Activated CD4-positive, alpha-beta T cell treated with anti-CD3 and anti-CD28 coated beads, Interleukin-2, Interleukin-4, amounts not matched to agents 100 ng/mL and 50 ng/mL, durations not matched to agents 16 hours and 8 hours (primary cell): ENCODE measurements at regions not wholly inside any gene's neighbourhood (a gene's known extent, or its start where the extent isn't known, plus 50 kb on each side); places are given as distances from the start of the nearest gene placed in this dataset.
"Not testable (repeated sequence)": the region's sequence is repeated elsewhere in the genome, so short reads cannot be mapped to it uniquely, and the experiment has no call there.

Source experiments
- DNase-seq: peaks from one replicate; pipeline ENCODE4 v3.0.0-alpha.2; 2020; ENCODE audit warnings: low spot score

- no peak for DNase-seq
Observed at GRCh38 chr9:107793541-107793940, 304.0 kb upstream of the KLF4 start.

DNA sequence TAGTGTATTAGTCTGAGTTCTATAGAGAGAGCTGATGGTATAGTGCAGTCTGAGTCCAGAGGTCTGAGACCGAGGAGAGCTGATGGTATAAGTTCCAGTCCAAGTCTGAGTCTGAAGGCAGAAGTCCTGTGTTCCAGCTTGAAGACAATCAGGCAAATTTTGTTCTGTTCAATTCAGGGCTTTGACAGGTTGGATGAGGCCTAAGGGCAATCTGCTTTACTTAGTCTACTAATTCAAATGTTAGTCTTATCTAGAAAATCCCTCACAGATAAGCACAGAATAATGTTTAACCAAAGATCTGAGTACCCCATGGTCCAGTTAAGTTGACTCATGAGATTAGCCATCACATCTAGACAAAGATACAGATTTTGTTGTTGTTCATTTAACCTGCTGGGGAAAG lies 303.0 kb upstream of the KLF4 start:
- no peak for DNase-seq

DNA sequence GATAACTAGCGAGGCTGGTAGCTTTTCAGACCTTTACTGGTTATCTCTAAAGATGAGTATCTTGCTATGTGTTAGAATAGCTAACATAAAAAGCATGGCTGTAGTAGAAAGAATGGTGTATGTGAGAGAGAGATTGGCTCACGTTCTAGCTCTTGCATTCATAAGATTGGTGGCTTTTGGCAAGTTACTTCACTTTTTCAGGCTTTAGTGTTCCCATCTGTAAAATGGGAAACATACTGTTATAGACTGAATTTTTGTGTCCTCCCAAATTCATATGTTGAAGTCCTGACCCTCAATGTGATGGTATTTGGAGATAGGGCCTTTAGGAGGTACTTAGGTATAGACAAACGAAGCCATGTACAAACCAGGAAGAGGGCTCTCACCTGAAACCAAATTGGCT lies 302.4 kb upstream of the KLF4 start:
- DNase-seq = no peak

DNA sequence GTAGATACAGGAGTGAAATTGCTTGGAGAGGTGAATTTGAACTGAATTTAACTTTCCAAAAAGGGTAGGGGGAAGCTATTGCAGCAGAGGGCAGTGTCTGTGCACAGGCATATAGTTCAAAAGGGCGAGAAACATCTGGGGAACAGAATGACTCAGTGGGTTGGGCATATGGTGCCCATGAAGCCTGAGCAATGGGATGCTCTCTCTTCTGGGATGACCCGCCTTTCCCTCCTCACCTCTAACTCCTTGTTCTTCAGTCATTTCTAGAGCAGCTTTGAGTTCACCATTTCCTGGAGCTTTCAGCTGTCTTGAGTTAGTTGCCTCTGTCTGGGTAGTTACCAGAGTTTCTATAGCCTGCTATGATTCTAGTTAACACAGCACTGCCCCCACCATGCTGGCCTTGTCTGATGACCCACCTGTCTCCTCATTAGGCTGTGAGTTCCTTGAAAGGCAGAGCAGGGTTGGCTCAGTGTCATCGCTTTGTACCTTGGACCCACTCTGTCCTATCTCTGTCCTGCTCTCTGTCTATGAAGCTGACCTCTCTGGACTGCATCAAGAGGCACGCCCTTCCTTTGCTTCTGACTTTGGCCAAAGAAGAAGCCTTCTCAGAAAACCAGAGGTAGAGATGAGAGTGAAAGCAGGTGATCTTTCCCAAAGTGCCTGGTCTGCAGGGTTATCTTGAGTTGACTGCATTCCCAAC lies 299.6 kb upstream of the KLF4 start:
- DNase-seq = no peak

- no peak for DNase-seq
Observed at GRCh38 chr9:107786561-107786960, 297.0 kb upstream of the KLF4 start.

DNA sequence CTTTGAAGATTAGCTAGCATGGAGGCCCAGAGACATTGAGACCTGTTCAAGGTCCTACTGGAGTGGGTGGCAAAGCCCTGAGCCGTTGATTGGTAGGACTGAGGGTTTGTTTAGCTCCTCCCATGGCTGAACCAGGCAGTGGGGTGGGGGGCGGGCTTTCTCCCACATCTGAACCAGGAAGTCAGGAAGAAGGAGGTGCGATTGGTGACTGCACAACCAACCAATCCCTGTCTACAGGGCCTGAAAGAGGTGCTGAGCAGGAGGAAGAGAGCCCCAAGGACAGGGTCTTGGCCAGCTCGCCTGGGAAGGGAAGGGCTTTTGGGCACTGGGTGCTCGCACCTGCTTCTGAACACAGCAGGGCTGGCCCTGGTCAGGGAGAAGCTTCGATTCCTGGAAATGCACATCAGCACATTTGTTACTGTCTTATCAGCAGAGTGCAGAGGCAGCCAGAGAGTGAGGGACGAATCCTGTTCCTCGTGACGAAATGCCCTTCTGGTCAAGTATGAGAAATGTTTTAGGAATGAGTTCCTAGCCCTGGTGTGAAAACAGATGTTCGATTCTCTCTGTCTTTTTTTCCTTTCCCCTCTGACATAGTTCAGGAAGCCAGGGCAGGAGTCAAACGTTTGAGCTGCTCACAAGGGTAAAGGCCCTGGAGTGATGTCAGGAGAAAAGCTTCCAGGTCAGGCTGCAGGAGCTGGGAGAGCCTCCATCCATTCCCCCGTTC lies 294.8 kb upstream of the KLF4 start:
- no peak for DNase-seq

GRCh38 chr9:107782789-107783188 lies 293.2 kb upstream of the KLF4 start:
- no peak for DNase-seq

GRCh38 chr9:107782381-107782780 lies 292.8 kb upstream of the KLF4 start:
- DNase-seq = no peak

DNA sequence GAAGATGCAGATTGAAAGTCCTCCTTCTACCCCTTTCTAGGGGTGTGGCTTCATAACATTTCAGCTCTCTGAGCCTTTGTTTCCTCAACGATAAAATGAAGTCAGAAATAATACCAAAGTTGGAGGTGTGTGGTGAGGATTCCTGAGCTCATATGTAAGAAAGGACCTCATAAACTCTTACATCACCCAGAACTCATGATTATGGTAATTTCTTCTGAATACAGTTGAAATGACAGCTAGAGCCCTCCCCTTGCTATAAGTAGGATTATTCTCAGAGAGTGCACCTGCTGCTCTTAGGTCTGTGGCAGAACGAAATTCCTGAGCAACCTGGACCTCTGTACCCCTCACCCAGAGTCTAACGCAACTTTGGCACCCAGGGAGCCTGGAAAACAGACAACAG lies 291.4 kb upstream of the KLF4 start:
- no peak for DNase-seq

DNA sequence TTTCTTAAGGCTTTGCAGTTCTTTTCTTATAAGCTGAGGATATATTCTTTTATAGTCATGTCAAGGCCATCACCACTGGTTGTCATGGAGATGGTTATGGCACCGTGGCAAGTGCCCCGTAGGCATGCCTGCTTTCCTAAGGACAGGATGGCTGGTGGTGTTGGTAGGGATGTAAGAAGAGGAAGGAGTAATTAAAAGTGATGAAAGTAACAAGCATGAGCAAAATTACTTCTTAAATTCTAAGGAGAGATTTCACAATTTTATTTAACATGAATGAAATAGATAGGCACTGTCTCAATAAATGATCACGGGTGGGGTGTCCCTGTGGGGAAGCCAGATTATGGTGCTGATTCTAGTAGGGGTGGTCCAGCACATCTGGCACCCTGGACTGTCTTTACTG lies 290.2 kb upstream of the KLF4 start:
- no peak for DNase-seq

GRCh38 chr9:107778661-107779060 lies 289.1 kb upstream of the KLF4 start:
- no peak for DNase-seq

GRCh38 chr9:107774099-107774498 lies 284.5 kb upstream of the KLF4 start:
- not testable (repeated sequence) for DNase-seq

GRCh38 chr9:107772988-107773387 lies 283.4 kb upstream of the KLF4 start:
- no peak for DNase-seq

- no peak for DNase-seq
Observed at GRCh38 chr9:107770716-107771115, 281.1 kb upstream of the KLF4 start.

DNA sequence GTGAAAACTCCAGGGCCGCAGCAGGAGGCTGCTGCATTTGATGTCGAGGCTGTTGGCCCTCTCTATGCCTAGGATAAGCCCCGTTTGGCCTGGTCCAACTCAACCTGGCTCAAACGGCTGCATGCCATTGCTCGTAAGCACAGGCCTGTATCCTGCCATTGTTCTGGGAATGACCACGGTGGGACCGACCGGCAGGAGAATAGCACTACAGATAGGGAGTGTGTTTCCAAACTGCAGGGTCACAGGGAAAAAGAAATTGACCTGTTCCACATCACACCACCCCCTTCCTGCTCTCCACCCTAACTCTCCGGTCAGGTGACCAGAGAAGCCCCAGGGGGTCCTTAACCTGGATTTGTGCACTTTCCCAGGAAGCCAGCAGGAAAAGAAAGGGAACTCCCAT lies 278.7 kb upstream of the KLF4 start:
- DNase-seq = no peak

GRCh38 chr9:107767711-107768110 lies 278.1 kb upstream of the KLF4 start:
- DNase-seq = no peak

DNA sequence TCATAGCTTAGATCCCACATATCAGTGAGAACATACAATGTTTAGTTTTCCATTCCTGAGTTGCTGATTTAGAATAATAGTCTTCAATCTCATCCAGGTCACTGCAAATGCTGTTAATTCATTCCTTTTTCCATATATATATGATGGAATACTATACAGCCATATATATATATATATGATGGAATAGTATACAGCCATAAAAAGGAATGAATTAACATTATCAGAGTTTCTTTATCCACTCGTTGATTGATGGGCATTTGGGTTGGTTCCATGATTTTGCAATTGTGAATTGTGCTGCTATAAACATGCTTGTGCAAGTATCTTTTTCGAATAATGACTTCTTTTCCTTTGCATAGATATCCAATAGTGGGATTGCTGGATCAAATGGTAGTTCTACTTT lies 273.9 kb upstream of the KLF4 start:
- not testable (repeated sequence) for DNase-seq

- no peak for DNase-seq
Observed at GRCh38 chr9:107761307-107761706, 271.7 kb upstream of the KLF4 start.

GRCh38 chr9:107760469-107761242 lies 271.1 kb upstream of the KLF4 start:
- no peak for DNase-seq

GRCh38 chr9:107759823-107760166 lies 270.2 kb upstream of the KLF4 start:
- DNase-seq = no peak

DNA sequence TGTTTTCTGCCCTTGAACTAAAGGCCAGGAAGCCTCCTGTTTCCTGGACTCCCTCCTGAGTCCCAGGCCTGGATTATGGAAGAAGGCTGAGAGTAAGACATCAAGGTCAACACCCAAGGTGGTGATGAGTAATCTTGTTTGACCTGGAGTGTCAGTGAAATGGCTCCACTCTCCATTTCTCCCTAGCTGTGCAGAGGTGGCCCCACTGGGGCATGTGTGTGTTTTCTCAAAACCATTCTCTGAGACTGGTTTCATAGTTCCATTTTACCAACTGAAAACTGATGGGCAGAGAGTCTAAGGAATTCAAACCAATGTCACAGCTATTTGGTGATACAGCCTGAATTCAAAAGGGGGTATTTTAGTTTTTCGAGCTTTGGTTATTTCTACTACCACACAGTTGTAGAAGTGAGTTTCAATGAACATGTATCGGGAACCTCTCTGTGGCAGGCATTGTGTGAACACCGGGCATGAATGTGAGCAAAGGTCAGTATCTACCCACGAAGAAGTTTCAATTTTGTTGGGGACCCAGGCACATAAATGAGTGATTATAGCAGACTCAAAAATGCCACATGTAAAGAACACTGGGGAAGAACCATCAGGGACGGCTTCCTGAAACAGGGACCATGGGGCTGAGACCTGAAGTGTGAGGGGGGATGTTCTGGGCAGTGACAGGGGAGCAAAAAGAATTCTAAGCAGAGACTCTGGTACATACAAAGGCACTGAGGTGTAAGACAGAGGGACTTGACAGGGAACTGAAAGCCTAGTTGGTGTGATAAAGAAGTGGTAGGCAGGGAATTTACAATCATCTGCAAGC lies 269.6 kb upstream of the KLF4 start:
- no peak for DNase-seq

DNA sequence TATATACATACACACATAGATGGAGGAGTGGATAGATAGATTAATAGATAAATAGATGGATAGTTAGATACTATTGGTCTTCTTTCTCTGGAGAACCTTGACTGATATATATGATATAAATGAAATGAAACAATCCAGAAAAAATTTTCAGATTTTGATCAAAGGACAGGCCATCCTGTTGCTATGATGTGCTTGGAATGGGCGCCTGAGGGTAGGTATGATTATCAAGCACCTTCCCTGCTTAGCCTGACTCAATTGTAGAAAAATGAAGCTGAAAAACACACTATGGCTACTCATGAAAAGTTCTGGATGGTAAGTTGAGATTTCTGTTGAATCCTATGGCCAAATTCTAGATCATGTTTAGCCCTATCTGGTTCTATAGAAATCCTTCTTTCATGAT lies 266.5 kb upstream of the KLF4 start:
- DNase-seq = no peak
